OCI-LY1 (cell line): ENCODE measurements at regions not wholly inside any gene's neighbourhood (a gene's known extent, or its start where the extent isn't known, plus 50 kb on each side); places are given as distances from the start of the nearest gene placed in this dataset.
A peak's percentile ranks its signal among the peaks of the same experiment; 100 is the strongest.

ENCODE experiments used
- H2AFZ ChIP-seq: fragments of 200-600 bp; sonication (generic), shearing (Covaris generic); 2 replicates; pipeline ENCODE4 v1.6.0; 2014; ENCODE audit warnings: antibody characterized with exemption, mild to moderate bottlenecking, low read length
- H3F3A ChIP-seq: fragments of 200-600 bp; sonication (generic), shearing (Covaris generic); 2 replicates; pipeline ENCODE4 v1.6.0; 2014; ENCODE audit warnings: mild to moderate bottlenecking, antibody characterized with exemption, low read length, moderate library complexity; ENCODE audit not compliant: insufficient read depth
- H3K27ac ChIP-seq: fragments of 200-600 bp; sonication (generic); 2 replicates; pipeline ENCODE4 v1.5.1; 2014; ENCODE audit warnings: low read length, mixed run types, mild to moderate bottlenecking, low read depth; ENCODE audit not compliant: poor library complexity, severe bottlenecking
- H3K27me3 ChIP-seq: fragments of 200-600 bp; sonication (generic); 2 replicates; pipeline ENCODE4 v1.6.0; 2014; ENCODE audit warnings: antibody characterized with exemption, mild to moderate bottlenecking, low read length, moderate library complexity; ENCODE audit not compliant: insufficient read depth
- H3K36me3 ChIP-seq: fragments of 200-600 bp; sonication (generic); 2 replicates; pipeline ENCODE4 v1.6.1; 2014; ENCODE audit warnings: mild to moderate bottlenecking, antibody characterized with exemption, low read length, moderate library complexity, mixed read lengths; ENCODE audit not compliant: insufficient read depth
- H3K4me1 ChIP-seq: fragments of 200-600 bp; sonication (generic); 2 replicates; pipeline ENCODE4 v1.5.1; 2014; ENCODE audit warnings: mild to moderate bottlenecking, low read length, moderate library complexity; ENCODE audit not compliant: insufficient read depth, severe bottlenecking
- H3K4me2 ChIP-seq: fragments of 200-600 bp; sonication (generic), shearing (Covaris generic); 2 replicates; pipeline ENCODE4 v1.6.1; 2014; ENCODE audit warnings: low read length
- H3K4me3 ChIP-seq: fragments of 200-600 bp; sonication (generic); 2 replicates; pipeline ENCODE4 v1.5.1; 2014; ENCODE audit warnings: low read length, low read depth, mild to moderate bottlenecking, mixed read lengths; ENCODE audit not compliant: poor library complexity, severe bottlenecking
- H3K79me2 ChIP-seq: fragments of 200-600 bp; shearing (Covaris generic); 2 replicates; pipeline ENCODE4 v1.6.1; 2016; ENCODE audit warnings: mixed run types, low read length, mixed read lengths; ENCODE audit not compliant: insufficient read depth
- H3K9ac ChIP-seq: fragments of 200-600 bp; sonication (generic), shearing (Covaris generic); 2 replicates; pipeline ENCODE4 v1.6.1; 2014; ENCODE audit warnings: mild to moderate bottlenecking, low read length, mixed read lengths
- H3K9me2 ChIP-seq: fragments of 200-600 bp; sonication (generic), shearing (Covaris generic); 2 replicates; pipeline ENCODE4 v1.6.1; 2014; ENCODE audit warnings: low read depth, mild to moderate bottlenecking, low read length, mixed read lengths
- H3K9me3 ChIP-seq: fragments of 200-600 bp; shearing (Covaris generic); 2 replicates; pipeline ENCODE4 v1.6.1; 2014; ENCODE audit warnings: low read length, mixed read lengths
- H4K20me1 ChIP-seq: fragments of 200-600 bp; sonication (generic), shearing (Covaris generic); 2 replicates; pipeline ENCODE4 v1.6.0; 2016; ENCODE audit warnings: mild to moderate bottlenecking, low read length; ENCODE audit not compliant: insufficient read depth
- CTCF ChIP-seq: fragments of 200-600 bp; sonication (generic), shearing (Covaris generic); IDR thresholded peaks from 2 replicates; pipeline ENCODE4 v1.5.1; 2017; ENCODE audit warnings: mild to moderate bottlenecking, antibody characterized with exemption, low read length, moderate library complexity, mixed read lengths
- EZH2 ChIP-seq: fragments of 200-600 bp; sonication (generic), shearing (Covaris generic); IDR thresholded peaks from 2 replicates; pipeline ENCODE4 v1.8.0; 2017; ENCODE audit warnings: borderline replicate concordance, mixed run types, mild to moderate bottlenecking, antibody characterized with exemption, low read length, moderate library complexity, mixed read lengths

- Histone ChIP-seq H3K9me3 (peaks cover 17% of the 10 kb centered on the region; the same call in 1 of the 2 replicates), H3K4me3 (no peak overlapping the region), H3F3A (no peaks in the 10 kb centered on the region), H4K20me1 (no peaks in the 10 kb centered on the region), H3K4me1 (no peaks in the 10 kb centered on the region), H3K4me2 (no peak overlapping the region), H3K27me3 (no peaks in the 10 kb centered on the region), H3K27ac (no peak overlapping the region), H3K9me2 (no peaks in the 10 kb centered on the region), H3K79me2 (no peaks in the 10 kb centered on the region), H2AFZ (no peak overlapping the region), H3K9ac (no peak overlapping the region), H3K36me3 (no peaks in the 10 kb centered on the region)
- no peak for TF ChIP-seq EZH2
- no peak for TF ChIP-seq CTCF
Observed at GRCh38 chr2:41495050-41495449, 552.8 kb upstream of the PKDCC start.

- H3K27ac ChIP-seq = no peak overlapping the region
- H3K4me1 ChIP-seq = no peaks in the 10 kb centered on the region
- no peak overlapping the region for H3K4me2 ChIP-seq
- peaks cover 27% of the 10 kb centered on the region for H3K9me3 ChIP-seq
- H3K9ac ChIP-seq = no peak overlapping the region
- TF ChIP-seq EZH2 = no peak
- peak; percentile 45 for TF ChIP-seq CTCF
- H3K4me3 ChIP-seq = no peak overlapping the region
- H3K79me2 ChIP-seq = no peaks in the 10 kb centered on the region
- no peaks in the 10 kb centered on the region for H3F3A ChIP-seq
- no peaks in the 10 kb centered on the region for H4K20me1 ChIP-seq
- no peaks in the 10 kb centered on the region for H3K36me3 ChIP-seq
- H2AFZ ChIP-seq = no peak overlapping the region
- no peaks in the 10 kb centered on the region for H3K9me2 ChIP-seq
- H3K27me3 ChIP-seq = no peaks in the 10 kb centered on the region
Observed at GRCh38 chr2:41496908-41497307, 550.9 kb upstream of the PKDCC start.

GRCh38 chr2:41498781-41499180, 549.0 kb upstream of the PKDCC start:
- Histone ChIP-seq H3K4me3 (no peak overlapping the region), H3K27me3 (no peaks in the 10 kb centered on the region), H3F3A (no peaks in the 10 kb centered on the region), H3K9me3 (peaks cover 27% of the 10 kb centered on the region), H4K20me1 (no peaks in the 10 kb centered on the region), H3K79me2 (no peaks in the 10 kb centered on the region), H3K9me2 (no peaks in the 10 kb centered on the region), H3K4me2 (no peak overlapping the region), H3K36me3 (no peaks in the 10 kb centered on the region), H3K27ac (no peak overlapping the region), H3K4me1 (no peaks in the 10 kb centered on the region), H3K9ac (no peak overlapping the region), H2AFZ (no peak overlapping the region)
- TF ChIP-seq EZH2 (no peak), CTCF (no peak)
